ENCODE measurements at regions not wholly inside any gene's neighbourhood (a gene's known extent, or its start where the extent isn't known, plus 50 kb on each side); places are given as distances from the start of the nearest gene placed in this dataset.
A peak's percentile ranks its signal among the peaks of the same experiment; 100 is the strongest.
"Not testable (repeated sequence)": the region's sequence is repeated elsewhere in the genome, so short reads cannot be mapped to it uniquely, and the experiment has no call there.

- Histone ChIP-seq H3K27ac (no peak overlapping the region), H3K9me3 (no peaks in the 10 kb centered on the region), H3K27me3 (no peaks in the 10 kb centered on the region), H3K4me3 (no peak overlapping the region), H3K36me3 (no peaks in the 10 kb centered on the region), H3K4me1 (no peaks in the 10 kb centered on the region)
- no peak for DNase-seq (ENCODE audit: extremely low spot score in 2 of 2)
- TF ChIP-seq POLR2AphosphoS5 (IDR thresholded peaks at IDR 0.05; ENCODE audit: insufficient read depth in 1 of 2, low read depth in 1 of 2): no peak
- no peak for TF ChIP-seq POLR2A (IDR thresholded peaks at IDR 0.05)
- TF ChIP-seq CTCF (IDR thresholded peaks at IDR 0.05): no peak
- intact Hi-C loops (cut with DNase I): no loop called here
These were observed 250.9 kb upstream of the SULF2 start for GRCh38 chr20:48035961-48036731.

- H3K4me3 ChIP-seq: no peak overlapping the region
- H3K36me3 ChIP-seq: no peaks in the 10 kb centered on the region
- TF ChIP-seq CTCF (IDR thresholded peaks at IDR 0.05) (no peak), POLR2A (IDR thresholded peaks at IDR 0.05) (no peak), POLR2AphosphoS5 (IDR thresholded peaks at IDR 0.05; ENCODE audit: insufficient read depth in 1 of 2, low read depth in 1 of 2) (no peak)
These were observed 249.5 kb upstream of the SULF2 start for GRCh38 chr20:48034751-48035150.

GRCh38 chr20:48033005-48033404 lies 247.7 kb upstream of the SULF2 start:
- H3K4me3 ChIP-seq; intact Hi-C loops (cut with DNase I); H3K27ac ChIP-seq; H3K9me3 ChIP-seq; H3K27me3 ChIP-seq; H3K4me1 ChIP-seq; DNase-seq (ENCODE audit: extremely low spot score in 2 of 2); H3K36me3 ChIP-seq: not testable (repeated sequence)

More at GRCh38 chr20:48034751-48035150, 249.5 kb upstream of the SULF2 start:
- H3K27ac ChIP-seq: no peak overlapping the region
- no peak for DNase-seq (ENCODE audit: extremely low spot score in 2 of 2)
- no peaks in the 10 kb centered on the region for H3K27me3 ChIP-seq
- no peaks in the 10 kb centered on the region for H3K4me1 ChIP-seq
- no peaks in the 10 kb centered on the region for H3K9me3 ChIP-seq
- intact Hi-C loops (cut with DNase I): no loop called here

GRCh38 chr20:48031122-48031521 lies 245.8 kb upstream of the SULF2 start:
- TF ChIP-seq CTCF (IDR thresholded peaks at IDR 0.05): no peak
- Histone ChIP-seq H3K27me3 (no peaks in the 10 kb centered on the region), H3K4me1 (peaks cover 10% of the 10 kb centered on the region), H3K36me3 (no peaks in the 10 kb centered on the region), H3K4me3 (no peak overlapping the region), H3K27ac (peak overlapping the region; percentile 39), H3K9me3 (no peaks in the 10 kb centered on the region)
- DNase-seq (ENCODE audit: extremely low spot score in 2 of 2): no peak
- intact Hi-C loops (cut with DNase I): no loop called here

GRCh38 chr20:48026981-48027592 lies 241.8 kb upstream of the SULF2 start:
- peaks cover 21% of the 10 kb centered on the region for H3K4me1 ChIP-seq
- H3K4me3 ChIP-seq: no peak overlapping the region
- no peaks in the 10 kb centered on the region for H3K9me3 ChIP-seq
- no peak for TF ChIP-seq POLR2AphosphoS5 (IDR thresholded peaks at IDR 0.05; ENCODE audit: insufficient read depth in 1 of 2, low read depth in 1 of 2)
- no peak for TF ChIP-seq POLR2A (IDR thresholded peaks at IDR 0.05)
- intact Hi-C loops (cut with DNase I): no loop called here
- H3K27ac ChIP-seq: peak overlapping the region; percentile 20
- no peaks in the 10 kb centered on the region for H3K36me3 ChIP-seq
- no peaks in the 10 kb centered on the region for H3K27me3 ChIP-seq
- DNase-seq (ENCODE audit: extremely low spot score in 2 of 2): no peak

- H3K27ac ChIP-seq: peak overlapping the region; percentile 81
These were observed 240.4 kb upstream of the SULF2 start for GRCh38 chr20:48025661-48026060.

More at GRCh38 chr20:48025661-48026060, 240.4 kb upstream of the SULF2 start:
- intact Hi-C loops (cut with DNase I): no loop called here
- H3K4me3 ChIP-seq: peak overlapping the region in 1 of 2 donors; percentile 30
- no peak for DNase-seq (ENCODE audit: extremely low spot score in 2 of 2)
- no peaks in the 10 kb centered on the region for H3K9me3 ChIP-seq
- H3K36me3 ChIP-seq: no peaks in the 10 kb centered on the region
- no peaks in the 10 kb centered on the region for H3K27me3 ChIP-seq
- peaks cover 21% of the 10 kb centered on the region for H3K4me1 ChIP-seq
- TF ChIP-seq CTCF (IDR thresholded peaks at IDR 0.05) (no peak), POLR2AphosphoS5 (IDR thresholded peaks at IDR 0.05; ENCODE audit: insufficient read depth in 1 of 2, low read depth in 1 of 2) (peak in 1 of 2 donors; percentile 59), POLR2A (IDR thresholded peaks at IDR 0.05) (no peak)
